Natural killer cell treated with Interleukin-12 subunit alpha and Interleukin-12 subunit beta and Interleukin-15 and Interleukin-18, amount 100 ng/mL, for 72 hours (primary cell): ENCODE measurements at regions not wholly inside any gene's neighbourhood (a gene's known extent, or its start where the extent isn't known, plus 50 kb on each side); places are given as distances from the start of the nearest gene placed in this dataset.
A peak's percentile ranks its signal among the peaks of the same experiment; 100 is the strongest.

Experiments
- ATAC-seq, 2 donors: fragments of 150-1000 bp; cut with Tn5 transposase in 1 of 2; sonication (Bioruptor Pico), chemical (Tn5 transposase) in 1 of 2; 2 replicates each; pipeline ENCODE4 v1.10.0; 2021
- DNase-seq: peaks from one replicate; pipeline ENCODE4 v3.0.0; 2022; ENCODE audit warnings: low spot score
- H3K27ac Mint-ChIP-seq, 2 donors: 1 replicate in 1 of 2; 2 replicates in 1 of 2; pipeline ENCODE4 v1.8.0; 2022; ENCODE audit warnings: mixed read lengths in 2 of 2, mild to moderate bottlenecking in 1 of 2, moderate library complexity in 1 of 2
- H3K27me3 Mint-ChIP-seq, 2 donors: 1 replicate in 1 of 2; 2 replicates in 1 of 2; pipeline ENCODE4 v1.8.0; 2022; ENCODE audit warnings: mixed read lengths in 2 of 2
- H3K36me3 Mint-ChIP-seq: one replicate; pipeline ENCODE4 v1.8.0; 2022; ENCODE audit warnings: mixed read lengths
- H3K4me1 Mint-ChIP-seq, 2 donors: 1 replicate in 1 of 2; 2 replicates in 1 of 2; pipeline ENCODE4 v1.8.0; 2022; ENCODE audit warnings: low read depth in 2 of 2, mixed read lengths in 2 of 2, mild to moderate bottlenecking in 1 of 2
- H3K4me3 Mint-ChIP-seq: one replicate; pipeline ENCODE4 v1.8.0; 2022; ENCODE audit warnings: mixed read lengths
- H3K9me3 Mint-ChIP-seq: 2 replicates; pipeline ENCODE4 v1.8.0; 2022; ENCODE audit warnings: mixed read lengths

DNA sequence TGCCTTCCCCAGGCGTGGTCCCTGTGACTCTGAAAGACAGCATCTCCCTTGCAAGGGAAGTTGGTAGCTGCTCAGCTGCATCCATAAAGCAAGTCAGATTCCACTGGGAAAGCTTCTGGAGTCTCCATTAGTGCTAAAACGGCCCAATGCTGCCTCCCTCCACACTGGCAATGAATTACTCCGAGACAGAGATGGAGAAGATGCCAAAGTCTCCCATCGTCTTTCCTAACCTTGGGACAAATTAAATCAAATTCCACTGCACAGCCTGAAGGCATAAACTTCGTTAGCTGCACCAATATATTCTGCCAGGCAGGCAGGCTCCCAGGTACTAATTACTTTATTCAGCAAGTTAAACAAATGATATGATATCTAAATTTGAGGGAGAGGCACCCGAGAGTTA, 106.3 kb upstream of the GJB5 start:
- no peak overlapping the region for H3K4me3 Mint-ChIP-seq
- no peaks in the 10 kb centered on the region for H3K4me1 Mint-ChIP-seq
- DNase-seq (no peak), ATAC-seq (no peak)
- no peaks in the 10 kb centered on the region for H3K9me3 Mint-ChIP-seq
- H3K36me3 Mint-ChIP-seq: no peaks in the 10 kb centered on the region
- peaks cover 31 to 49% of the 10 kb centered on the region in 2 donors for H3K27me3 Mint-ChIP-seq
- no peak overlapping the region for H3K27ac Mint-ChIP-seq

- no peaks in the 10 kb centered on the region for H3K36me3 Mint-ChIP-seq
- H3K9me3 Mint-ChIP-seq: no peaks in the 10 kb centered on the region
- ATAC-seq: no peak
- no peak overlapping the region for H3K27ac Mint-ChIP-seq
- DNase-seq: no peak
- H3K4me3 Mint-ChIP-seq: no peak overlapping the region
- peaks cover 28 to 48% of the 10 kb centered on the region in 2 donors for H3K27me3 Mint-ChIP-seq
- no peaks in the 10 kb centered on the region for H3K4me1 Mint-ChIP-seq
Measured at GRCh38 chr1:34650090-34650489, 104.8 kb upstream of the GJB5 start.

DNA sequence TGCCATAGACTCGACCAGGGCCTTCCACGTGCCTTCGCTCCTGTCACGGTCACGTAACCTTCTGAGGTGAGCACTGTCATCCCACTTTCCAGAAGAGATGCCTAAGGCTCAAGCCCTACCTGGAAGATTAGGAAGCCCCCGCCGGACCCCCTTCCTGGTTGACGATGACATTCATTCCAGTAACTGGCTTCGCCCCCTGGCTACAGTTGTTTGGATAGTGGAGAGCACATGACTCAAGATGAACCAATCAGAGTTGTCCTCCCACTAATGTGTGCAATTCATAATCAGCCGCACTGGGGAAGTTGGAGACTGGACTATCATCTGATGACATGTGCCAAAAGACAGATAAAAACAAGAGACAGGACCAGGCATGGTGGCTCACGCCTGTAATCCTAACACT, 104.0 kb upstream of the GJB5 start:
- Mint-ChIP-seq H3K36me3 (no peaks in the 10 kb centered on the region), H3K27me3 (peaks cover 32 to 48% of the 10 kb centered on the region in 2 donors), H3K27ac (no peak overlapping the region), H3K9me3 (no peaks in the 10 kb centered on the region), H3K4me3 (no peak overlapping the region), H3K4me1 (no peaks in the 10 kb centered on the region)
- DNase-seq: no peak
- no peak for ATAC-seq

DNA sequence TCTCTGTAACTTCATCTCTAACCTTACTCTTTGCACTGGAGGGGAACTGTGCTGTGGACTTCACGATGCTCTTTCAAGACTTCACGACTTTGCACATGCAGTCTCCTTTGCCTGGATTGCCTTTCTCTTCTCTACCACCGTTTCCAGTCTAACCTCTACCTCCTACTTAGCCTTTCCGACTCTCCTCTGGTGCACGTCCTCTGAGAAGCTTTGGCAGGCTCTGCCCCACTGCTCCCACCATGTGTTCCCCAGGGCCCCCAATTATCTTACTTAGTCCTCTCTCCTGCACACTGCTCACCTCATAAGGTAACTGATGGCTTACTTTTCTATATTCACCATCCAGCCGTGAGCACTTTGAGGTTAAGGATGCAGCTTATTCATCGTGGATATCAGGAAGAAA, 101.7 kb upstream of the GJB5 start:
- H3K9me3 Mint-ChIP-seq: no peaks in the 10 kb centered on the region
- H3K27ac Mint-ChIP-seq: no peak overlapping the region
- ATAC-seq (no peak), DNase-seq (no peak)
- peaks cover 27 to 47% of the 10 kb centered on the region in 2 donors for H3K27me3 Mint-ChIP-seq
- no peaks in the 10 kb centered on the region for H3K36me3 Mint-ChIP-seq
- no peaks in the 10 kb centered on the region for H3K4me1 Mint-ChIP-seq
- H3K4me3 Mint-ChIP-seq: no peak overlapping the region

DNA sequence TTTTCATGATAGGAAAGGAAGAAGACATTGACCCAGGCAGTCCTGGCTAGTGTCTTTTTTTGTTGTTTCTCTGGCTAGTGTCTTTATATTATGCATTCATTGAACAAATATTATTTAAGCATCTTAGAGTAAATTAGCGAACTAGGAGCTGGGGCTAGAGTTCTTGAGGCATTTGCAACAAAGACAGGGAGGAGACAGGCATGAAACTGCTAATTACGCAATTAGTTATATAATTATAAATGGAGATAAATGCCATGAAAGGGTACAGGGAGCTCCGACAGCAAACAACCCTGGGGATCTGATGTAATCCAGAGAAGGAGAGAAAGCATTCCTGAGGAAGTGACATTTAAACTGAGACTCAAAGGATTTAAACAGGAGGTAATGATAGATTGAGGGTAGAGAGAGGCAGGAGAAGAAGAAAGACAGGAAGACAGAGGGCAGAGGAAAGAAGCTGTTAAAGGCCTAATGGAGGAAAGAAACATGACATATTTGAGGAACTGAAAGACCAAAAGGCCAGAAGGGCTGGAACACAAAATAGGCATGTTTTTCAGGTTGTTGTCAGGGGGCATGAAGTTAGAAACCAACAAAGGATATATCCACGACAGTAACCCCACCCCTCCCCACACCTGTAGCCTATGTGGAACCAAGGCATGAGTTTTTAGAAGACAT, 99.5 kb upstream of the GJB5 start:
- Mint-ChIP-seq H3K36me3 (no peaks in the 10 kb centered on the region), H3K4me1 (no peaks in the 10 kb centered on the region), H3K27ac (no peak overlapping the region), H3K4me3 (no peak overlapping the region), H3K9me3 (no peaks in the 10 kb centered on the region), H3K27me3 (peaks cover 24 to 47% of the 10 kb centered on the region in 2 donors)
- no peak for DNase-seq
- ATAC-seq: no peak

DNA sequence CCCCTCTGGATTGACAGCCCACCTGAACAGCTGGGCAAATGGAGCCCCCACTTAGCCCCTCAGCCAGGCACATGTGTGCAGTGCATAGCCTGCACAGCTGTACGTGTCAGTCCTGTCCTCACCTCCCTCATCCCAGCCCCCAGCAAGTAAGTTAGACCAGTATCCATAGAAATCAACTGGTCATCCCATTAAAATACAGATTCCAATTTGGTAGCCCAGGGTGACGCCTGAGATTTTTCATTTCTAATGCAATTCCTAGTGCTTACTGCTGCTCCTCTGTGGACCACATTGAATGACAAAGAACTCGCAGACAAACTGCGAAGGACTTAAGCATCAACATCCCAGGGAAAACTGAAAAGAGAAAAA, 99.0 kb upstream of the GJB5 start:
- no peak for ATAC-seq
- no peak overlapping the region for H3K4me3 Mint-ChIP-seq
- H3K27ac Mint-ChIP-seq: no peak overlapping the region

DNA sequence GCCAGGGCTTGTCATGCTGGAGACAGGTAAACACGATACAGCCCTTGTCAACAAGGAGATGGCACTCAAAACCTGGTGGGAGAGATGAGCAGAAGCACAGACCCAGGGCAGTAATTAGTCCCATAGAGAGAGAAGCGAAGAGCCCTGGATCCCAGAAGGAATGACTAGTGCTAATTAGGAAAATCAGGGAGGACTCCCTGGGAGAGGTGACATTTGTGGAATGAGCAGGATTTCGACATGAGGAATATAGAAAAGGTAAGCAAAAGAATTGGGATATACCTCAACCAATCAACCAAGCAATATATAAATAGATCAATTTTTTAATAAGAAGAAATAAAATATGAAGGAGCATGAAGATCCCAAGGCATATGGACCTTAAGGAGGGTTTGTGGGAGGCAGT, 98.5 kb upstream of the GJB5 start:
- H3K27ac Mint-ChIP-seq: no peak overlapping the region
- no peaks in the 10 kb centered on the region for H3K9me3 Mint-ChIP-seq
- no peak overlapping the region for H3K4me3 Mint-ChIP-seq
- H3K4me1 Mint-ChIP-seq: no peaks in the 10 kb centered on the region
- H3K27me3 Mint-ChIP-seq: peaks cover 27 to 55% of the 10 kb centered on the region in 2 donors
- H3K36me3 Mint-ChIP-seq: no peaks in the 10 kb centered on the region
- no peak for DNase-seq
- ATAC-seq: no peak

More for the DNA sequence above, 99.0 kb upstream of the GJB5 start:
- Mint-ChIP-seq H3K9me3 (no peaks in the 10 kb centered on the region), H3K4me1 (no peaks in the 10 kb centered on the region), H3K36me3 (no peaks in the 10 kb centered on the region), H3K27me3 (peaks cover 27 to 52% of the 10 kb centered on the region in 2 donors)
- no peak for DNase-seq

DNA sequence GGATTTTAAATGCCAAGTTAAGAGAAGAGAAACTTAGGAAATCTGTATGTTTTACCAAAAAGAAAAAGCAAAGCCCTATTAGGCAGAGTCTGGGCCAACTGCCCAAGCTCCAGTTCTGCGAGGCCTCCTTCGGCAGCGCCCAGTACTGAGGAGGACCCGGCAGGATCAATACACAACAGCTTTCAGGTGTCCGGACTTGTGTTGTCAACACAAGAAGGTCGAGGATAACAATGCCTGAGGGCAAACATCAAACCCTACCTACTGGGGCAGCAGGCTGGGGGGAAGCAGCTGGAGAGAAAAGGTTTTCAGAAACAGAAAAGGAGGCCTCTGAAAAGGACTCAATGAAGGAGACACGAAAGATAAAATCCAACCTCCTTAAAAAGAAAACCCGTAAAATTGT, 98.1 kb upstream of the GJB5 start:
- Mint-ChIP-seq H3K27me3 (peaks cover 27 to 55% of the 10 kb centered on the region in 2 donors), H3K4me1 (no peaks in the 10 kb centered on the region), H3K36me3 (no peaks in the 10 kb centered on the region), H3K9me3 (no peaks in the 10 kb centered on the region), H3K4me3 (no peak overlapping the region), H3K27ac (no peak overlapping the region)
- ATAC-seq (no peak), DNase-seq (no peak)

DNA sequence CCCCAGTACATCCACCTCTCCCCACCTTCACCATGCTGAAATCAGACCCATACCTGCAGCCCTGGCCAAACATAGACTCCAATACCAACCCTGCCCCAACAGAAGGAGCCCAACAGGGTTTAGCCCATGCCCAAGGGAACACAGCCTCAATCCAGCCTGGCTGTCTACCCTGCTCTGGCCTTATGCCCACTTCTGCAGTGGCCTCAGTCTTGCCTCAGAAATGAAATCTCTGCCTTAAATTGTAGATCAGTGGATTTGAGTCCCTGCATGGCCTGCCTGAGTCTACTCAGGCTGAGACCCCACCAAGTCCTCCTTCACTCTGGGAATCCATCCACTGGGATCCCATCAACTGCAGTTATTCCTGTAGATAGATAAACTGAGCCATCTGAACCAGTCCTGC, 97.6 kb upstream of the GJB5 start:
- DNase-seq (no peak), ATAC-seq (no peak)
- Mint-ChIP-seq H3K27me3 (peaks cover 29 to 59% of the 10 kb centered on the region in 2 donors), H3K9me3 (no peaks in the 10 kb centered on the region), H3K36me3 (no peaks in the 10 kb centered on the region), H3K4me1 (no peaks in the 10 kb centered on the region), H3K27ac (no peak overlapping the region), H3K4me3 (no peak overlapping the region)

- Mint-ChIP-seq H3K4me1 (no peaks in the 10 kb centered on the region), H3K4me3 (no peak overlapping the region), H3K27me3 (peaks cover 30 to 61% of the 10 kb centered on the region in 2 donors), H3K27ac (no peak overlapping the region), H3K36me3 (no peaks in the 10 kb centered on the region), H3K9me3 (no peaks in the 10 kb centered on the region)
- DNase-seq (no peak), ATAC-seq (peak in 1 of 2 donors; percentile 26)
Measured at GRCh38 chr1:34657849-34658248, 97.0 kb upstream of the GJB5 start.

- Mint-ChIP-seq H3K9me3 (no peaks in the 10 kb centered on the region), H3K27me3 (peaks cover 19 to 57% of the 10 kb centered on the region in 2 donors), H3K36me3 (no peaks in the 10 kb centered on the region), H3K4me3 (no peak overlapping the region), H3K4me1 (no peaks in the 10 kb centered on the region), H3K27ac (no peak overlapping the region)
- DNase-seq (no peak), ATAC-seq (no peak)
Measured at GRCh38 chr1:34663031-34663430, 91.8 kb upstream of the GJB5 start.

DNA sequence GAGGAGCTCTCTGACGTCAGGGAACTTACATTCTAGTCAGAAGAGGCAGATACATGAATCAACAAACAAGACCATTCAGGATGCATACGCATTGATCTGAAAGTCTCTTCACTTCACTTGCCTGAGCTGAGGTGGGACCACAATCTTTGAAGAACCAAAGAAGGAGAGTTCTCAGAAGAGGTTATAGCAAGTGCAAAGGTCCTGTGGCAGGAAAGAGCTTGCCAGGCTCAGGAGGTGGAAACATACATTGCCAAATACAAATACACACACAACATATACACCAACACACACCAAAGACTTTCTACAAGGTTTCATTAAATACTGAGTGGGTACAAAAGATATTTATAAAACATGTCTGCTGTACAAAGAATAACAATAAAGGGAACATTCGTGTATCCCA, 86.8 kb upstream of the GJB5 start:
- H3K9me3 Mint-ChIP-seq: peaks cover 2% of the 10 kb centered on the region
- no peak overlapping the region for H3K27ac Mint-ChIP-seq
- no peak overlapping the region for H3K4me3 Mint-ChIP-seq
- no peaks in the 10 kb centered on the region for H3K36me3 Mint-ChIP-seq
- H3K27me3 Mint-ChIP-seq: peaks cover 19 to 58% of the 10 kb centered on the region in 2 donors
- no peaks in the 10 kb centered on the region for H3K4me1 Mint-ChIP-seq
- no peak for DNase-seq
- no peak for ATAC-seq

DNA sequence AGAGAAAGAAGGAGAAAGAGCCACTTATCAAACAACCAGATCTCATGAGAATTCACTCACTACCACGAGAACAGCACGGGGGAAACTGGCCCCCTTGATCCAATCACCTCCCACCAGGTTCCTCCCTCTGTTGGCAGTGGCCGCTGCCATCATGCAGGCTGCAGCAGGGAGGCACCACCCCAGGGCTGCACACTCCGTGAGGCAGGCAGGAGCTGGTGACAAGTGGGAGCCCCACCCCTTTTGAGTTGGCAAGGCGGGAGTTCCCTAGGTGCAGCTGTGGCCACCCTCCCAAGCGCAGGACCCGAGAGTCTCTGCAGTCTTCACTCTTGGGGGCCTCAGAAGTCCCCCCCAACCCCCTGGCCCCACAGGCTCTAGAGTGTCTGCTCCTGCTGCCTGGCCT, 83.9 kb upstream of the GJB5 start:
- Mint-ChIP-seq H3K27me3 (peaks cover 25 to 65% of the 10 kb centered on the region in 2 donors), H3K36me3 (no peaks in the 10 kb centered on the region), H3K4me3 (no peak overlapping the region), H3K4me1 (no peaks in the 10 kb centered on the region), H3K27ac (no peak overlapping the region), H3K9me3 (peaks cover 2% of the 10 kb centered on the region)
- ATAC-seq: peak; percentile 9 to 50
- no peak for DNase-seq

- peaks cover 2% of the 10 kb centered on the region for H3K9me3 Mint-ChIP-seq
- peaks cover 24 to 67% of the 10 kb centered on the region in 2 donors for H3K27me3 Mint-ChIP-seq
- ATAC-seq (peak; percentile 31 to 40), DNase-seq (no peak)
- H3K36me3 Mint-ChIP-seq: no peaks in the 10 kb centered on the region
- no peak overlapping the region for H3K4me3 Mint-ChIP-seq
- H3K4me1 Mint-ChIP-seq: no peaks in the 10 kb centered on the region
- no peak overlapping the region for H3K27ac Mint-ChIP-seq
Measured at GRCh38 chr1:34671887-34672286, 83.0 kb upstream of the GJB5 start.
